ENCODE measurements at regions not wholly inside any gene's neighbourhood (a gene's known extent, or its start where the extent isn't known, plus 50 kb on each side); places are given as distances from the start of the nearest gene placed in this dataset.

GRCh38 chrX:87110142-87110541 is 407.5 kb upstream of the KLHL4 start:
- no peak overlapping the region for H3K4me2 ChIP-seq (ENCODE audit: low read depth, low read length, poor library complexity, severe bottlenecking)
- no peaks in the 10 kb centered on the region for H3K79me2 ChIP-seq (ENCODE audit: insufficient read depth, low read length)
- H4K20me1 ChIP-seq (ENCODE audit: low read depth, low read length): no peaks in the 10 kb centered on the region
- no peak overlapping the region for H2AFZ ChIP-seq (ENCODE audit: low read depth, low read length, severe bottlenecking)
- no peak overlapping the region for H3K4me3 ChIP-seq (ENCODE audit: insufficient read depth, low read length, poor library complexity, severe bottlenecking)
- no peaks in the 10 kb centered on the region for H3K9me2 ChIP-seq (replicated peaks; ENCODE audit: insufficient read depth, low read length)
- no peaks in the 10 kb centered on the region for H3K9me3 ChIP-seq (ENCODE audit: insufficient read depth, low read length)
- no peaks in the 10 kb centered on the region for H3F3A ChIP-seq (ENCODE audit: insufficient read depth)
- no peaks in the 10 kb centered on the region for H3K27me3 ChIP-seq (ENCODE audit: low read length)
- H3K27ac ChIP-seq (ENCODE audit: low read depth, low read length): no peak overlapping the region
- no peak for TF ChIP-seq EZH2phosphoT487 (conservative IDR thresholded peaks at IDR 0.05; ENCODE audit: low read length)
- TF ChIP-seq CTCF (IDR thresholded peaks at IDR 0.05; ENCODE audit: insufficient read depth, low read length, poor library complexity, severe bottlenecking): no peak
- H3K36me3 ChIP-seq (ENCODE audit: low read length): no peaks in the 10 kb centered on the region
- H3K9ac ChIP-seq (ENCODE audit: low read length): no peak overlapping the region

GRCh38 chrX:87140800-87141483 is 376.7 kb upstream of the KLHL4 start:
- Histone ChIP-seq H4K20me1 (ENCODE audit: low read depth, low read length) (no peaks in the 10 kb centered on the region), H3K27me3 (ENCODE audit: low read length) (no peaks in the 10 kb centered on the region), H2AFZ (ENCODE audit: low read depth, low read length, severe bottlenecking) (no peak overlapping the region), H3K9ac (ENCODE audit: low read length) (no peak overlapping the region), H3K79me2 (ENCODE audit: insufficient read depth, low read length) (no peaks in the 10 kb centered on the region), H3K36me3 (ENCODE audit: low read length) (no peaks in the 10 kb centered on the region), H3K9me2 (replicated peaks; ENCODE audit: insufficient read depth, low read length) (no peaks in the 10 kb centered on the region), H3K4me3 (ENCODE audit: insufficient read depth, low read length, poor library complexity, severe bottlenecking) (no peak overlapping the region), H3K4me2 (ENCODE audit: low read depth, low read length, poor library complexity, severe bottlenecking) (no peak overlapping the region), H3K27ac (ENCODE audit: low read depth, low read length) (no peak overlapping the region), H3F3A (ENCODE audit: insufficient read depth) (no peaks in the 10 kb centered on the region), H3K9me3 (ENCODE audit: insufficient read depth, low read length) (no peaks in the 10 kb centered on the region)
- TF ChIP-seq EZH2phosphoT487 (conservative IDR thresholded peaks at IDR 0.05; ENCODE audit: low read length): no peak
- TF ChIP-seq CTCF (IDR thresholded peaks at IDR 0.05; ENCODE audit: insufficient read depth, low read length, poor library complexity, severe bottlenecking): no peak

- Histone ChIP-seq H3K36me3 (ENCODE audit: low read length) (no peaks in the 10 kb centered on the region), H2AFZ (ENCODE audit: low read depth, low read length, severe bottlenecking) (no peak overlapping the region), H4K20me1 (ENCODE audit: low read depth, low read length) (no peaks in the 10 kb centered on the region), H3F3A (ENCODE audit: insufficient read depth) (no peaks in the 10 kb centered on the region), H3K4me2 (ENCODE audit: low read depth, low read length, poor library complexity, severe bottlenecking) (no peak overlapping the region), H3K79me2 (ENCODE audit: insufficient read depth, low read length) (no peaks in the 10 kb centered on the region), H3K4me3 (ENCODE audit: insufficient read depth, low read length, poor library complexity, severe bottlenecking) (no peak overlapping the region), H3K27me3 (ENCODE audit: low read length) (no peaks in the 10 kb centered on the region), H3K27ac (ENCODE audit: low read depth, low read length) (no peak overlapping the region), H3K9me2 (replicated peaks; ENCODE audit: insufficient read depth, low read length) (no peaks in the 10 kb centered on the region), H3K9ac (ENCODE audit: low read length) (no peak overlapping the region), H3K9me3 (ENCODE audit: insufficient read depth, low read length) (no peaks in the 10 kb centered on the region)
- TF ChIP-seq EZH2phosphoT487 (conservative IDR thresholded peaks at IDR 0.05; ENCODE audit: low read length) (no peak), CTCF (IDR thresholded peaks at IDR 0.05; ENCODE audit: insufficient read depth, low read length, poor library complexity, severe bottlenecking) (no peak)
Measured at GRCh38 chrX:87160435-87161010, 357.1 kb upstream of the KLHL4 start.
